Esophagus muscularis mucosa (tissue), 4 donors: ENCODE measurements at regions not wholly inside any gene's neighbourhood (a gene's known extent, or its start where the extent isn't known, plus 50 kb on each side); places are given as distances from the start of the nearest gene placed in this dataset.
"Not testable (repeated sequence)": the region's sequence is repeated elsewhere in the genome, so short reads cannot be mapped to it uniquely, and the experiment has no call there.

Source experiments
- DNase-seq: peaks from one replicate; pipeline ENCODE4 v3.0.0-alpha.2; 2017; ENCODE audit errors: extremely low spot score
- H3K27ac ChIP-seq, 4 donors: fragments of 200-600 bp; sonication (generic); replicated peaks in 1 of 4; 1 replicate in 3 of 4; 2 replicates in 1 of 4; pipeline ENCODE4 v1.5.1; 2016 to 2019; ENCODE audit warnings: mild to moderate bottlenecking in 1 of 4
- H3K27me3 ChIP-seq, 4 donors: fragments of 200-600 bp; sonication (generic); one replicate each; pipeline versions ENCODE4 v1.5.1 to v1.6.0; 2016 to 2019
- H3K36me3 ChIP-seq, 4 donors: fragments of 200-600 bp; sonication (generic); one replicate each; pipeline ENCODE4 v1.5.1; 2016 to 2019
- H3K4me1 ChIP-seq, 4 donors: fragments of 200-600 bp; sonication (generic); one replicate each; pipeline ENCODE4 v1.5.1; 2016 to 2019
- H3K4me3 ChIP-seq, 4 donors: fragments of 200-600 bp; sonication (generic); 1 replicate in 2 of 4; 2 replicates in 2 of 4; pipeline ENCODE4 v1.5.1; 2016 to 2019; ENCODE audit warnings: mild to moderate bottlenecking in 4 of 4, moderate library complexity in 1 of 4
- H3K9me3 ChIP-seq, 4 donors: fragments of 200-600 bp; sonication (generic); 1 replicate in 3 of 4; 2 replicates in 1 of 4; pipeline ENCODE4 v1.5.1; 2016 to 2019
- CTCF ChIP-seq, 3 experiments: fragments of 200-600 bp in 2 of 3; fragments of 450-650 bp in 1 of 3; sonication (generic) in 2 of 3; IDR thresholded peaks; one replicate each; pipeline ENCODE4 v1.5.1; 2017 to 2019; ENCODE audit warnings: antibody characterized with exemption in 3 of 3, mild to moderate bottlenecking in 2 of 3, moderate library complexity in 1 of 3
- EP300 ChIP-seq: sonication (generic); formaldehyde crosslinking; IDR thresholded peaks from one replicate; pipeline ENCODE4 v1.6.1; 2017; ENCODE audit warnings: antibody characterized with exemption
- POLR2A ChIP-seq: fragments of 450-650 bp; IDR thresholded peaks from one replicate; pipeline ENCODE4 v1.6.1; 2017; ENCODE audit warnings: antibody characterized with exemption, moderate library complexity, mild to moderate bottlenecking, low read depth
- POLR2AphosphoS5 ChIP-seq, 2 donors: sonication (generic); formaldehyde crosslinking; IDR thresholded peaks; one replicate each; pipeline ENCODE4 v1.6.1; 2017; ENCODE audit warnings: antibody characterized with exemption in 2 of 2
- WGBS: methylation state at CpG from one replicate; pipeline ENCODE4 v1.1.5; 2018; 5-methylcytosine and 5-hydroxymethylcytosine counted together
- intact Hi-C: fragments of 100-400 bp; cut with DNase I; formaldehyde crosslinking; loops from one replicate; pipeline ENCODE4 v1.15.1; 2023

GRCh38 chr5:100043475-100043874 is 491.7 kb upstream of the FAM174A start:
- 86% methylated on average over 2 of the region's 2 CpGs for WGBS
- Histone ChIP-seq H3K4me1 (no peaks in the 10 kb centered on the region), H3K9me3 (no peaks in the 10 kb centered on the region), H3K36me3 (no peaks in the 10 kb centered on the region), H3K27me3 (no peaks in the 10 kb centered on the region), H3K27ac (no peak overlapping the region), H3K4me3 (no peak overlapping the region)
- intact Hi-C loops, result no loop called here
- TF ChIP-seq EP300 (no peak), CTCF (IDR thresholded peaks at IDR 0.05) (no peak)
- no peak for DNase-seq

- no peaks in the 10 kb centered on the region for H3K27me3 ChIP-seq
- no peak overlapping the region for H3K4me3 ChIP-seq
- no peaks in the 10 kb centered on the region for H3K36me3 ChIP-seq
- H3K9me3 ChIP-seq, result no peaks in the 10 kb centered on the region
- no peak for DNase-seq
- WGBS, result 71% methylated on average over 2 of the region's 2 CpGs
- no peak for TF ChIP-seq EP300
- no peak for TF ChIP-seq POLR2A
- no peak for TF ChIP-seq CTCF (IDR thresholded peaks at IDR 0.05)
- no peak for TF ChIP-seq POLR2AphosphoS5 (IDR thresholded peaks at IDR 0.05)
- H3K27ac ChIP-seq, result no peak overlapping the region
- H3K4me1 ChIP-seq, result no peaks in the 10 kb centered on the region
- intact Hi-C loops, result no loop called here
Measured at GRCh38 chr5:100026606-100027005, 508.6 kb upstream of the FAM174A start.

GRCh38 chr5:100023536-100023935 is 511.6 kb upstream of the FAM174A start:
- Histone ChIP-seq H3K9me3 (no peaks in the 10 kb centered on the region), H3K4me1 (no peaks in the 10 kb centered on the region), H3K4me3 (no peak overlapping the region), H3K36me3 (no peaks in the 10 kb centered on the region), H3K27me3 (no peaks in the 10 kb centered on the region), H3K27ac (no peak overlapping the region)
- no peak for DNase-seq
- TF ChIP-seq EP300, result no peak
- no peak for TF ChIP-seq POLR2A
- TF ChIP-seq POLR2AphosphoS5 (IDR thresholded peaks at IDR 0.05), result no peak
- TF ChIP-seq CTCF (IDR thresholded peaks at IDR 0.05), result no peak
- intact Hi-C loops, result no loop called here

- DNase-seq, result no peak
- H3K36me3 ChIP-seq, result no peaks in the 10 kb centered on the region
- intact Hi-C loops, result no loop called here
- H3K27ac ChIP-seq, result no peak overlapping the region
- no peak overlapping the region for H3K4me3 ChIP-seq
- no peaks in the 10 kb centered on the region for H3K4me1 ChIP-seq
- H3K27me3 ChIP-seq, result no peaks in the 10 kb centered on the region
- TF ChIP-seq CTCF (IDR thresholded peaks at IDR 0.05) (no peak), POLR2AphosphoS5 (IDR thresholded peaks at IDR 0.05) (no peak), EP300 (no peak), POLR2A (no peak)
- no peaks in the 10 kb centered on the region for H3K9me3 ChIP-seq
- 78% methylated on average over 6 of the region's 6 CpGs for WGBS
Measured at GRCh38 chr5:100017520-100018262, 517.5 kb upstream of the FAM174A start.

GRCh38 chr5:100013305-100013704 is 521.9 kb upstream of the FAM174A start:
- H3K9me3 ChIP-seq, H3K36me3 ChIP-seq, DNase-seq, H3K27ac ChIP-seq, H3K27me3 ChIP-seq, H3K4me3 ChIP-seq, intact Hi-C loops, H3K4me1 ChIP-seq: not testable (repeated sequence)
- WGBS, result 96% methylated on average over 4 of the region's 4 CpGs

- DNase-seq, intact Hi-C loops, H3K9me3 ChIP-seq, H3K36me3 ChIP-seq, H3K4me3 ChIP-seq, H3K27me3 ChIP-seq, H3K27ac ChIP-seq, H3K4me1 ChIP-seq: not testable (repeated sequence)
- WGBS, result 92% methylated on average over 10 of the region's 10 CpGs
Measured at GRCh38 chr5:100011160-100011559, 524.0 kb upstream of the FAM174A start.
